ENCODE measurements at regions not wholly inside any gene's neighbourhood (a gene's known extent, or its start where the extent isn't known, plus 50 kb on each side); places are given as distances from the start of the nearest gene placed in this dataset.

DNA sequence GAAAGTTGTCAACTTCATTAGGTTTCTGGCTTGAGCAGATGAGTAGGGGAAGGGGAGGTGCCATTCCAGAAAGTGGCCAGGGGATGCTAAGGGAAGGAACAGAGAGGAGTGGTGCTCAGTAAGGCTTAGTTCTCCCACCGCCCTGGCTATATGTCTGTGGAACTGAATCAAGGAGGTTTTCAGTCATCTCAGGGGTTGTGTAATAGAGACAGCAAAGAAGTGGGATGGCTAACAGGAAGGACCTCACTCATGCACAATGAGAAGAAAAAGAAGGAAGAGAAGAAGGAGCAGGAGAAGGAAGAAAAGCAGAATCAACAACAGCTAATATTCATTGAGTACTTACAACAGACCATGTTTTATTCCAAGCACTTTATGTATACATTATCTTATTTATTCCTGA is 368.7 kb downstream of the MID1IP1 start:
- Histone ChIP-seq H3K36me3 (ENCODE audit: control insufficient read depth, insufficient read depth, low read length) (no peaks in the 10 kb centered on the region), H3K4me3 (ENCODE audit: low read depth, low read length) (no peak overlapping the region), H3K27me3 (ENCODE audit: control insufficient read depth, insufficient read depth, low read length) (no peaks in the 10 kb centered on the region)
- peak; percentile 28 for FAIRE-seq
- TF ChIP-seq, protein P1, sequence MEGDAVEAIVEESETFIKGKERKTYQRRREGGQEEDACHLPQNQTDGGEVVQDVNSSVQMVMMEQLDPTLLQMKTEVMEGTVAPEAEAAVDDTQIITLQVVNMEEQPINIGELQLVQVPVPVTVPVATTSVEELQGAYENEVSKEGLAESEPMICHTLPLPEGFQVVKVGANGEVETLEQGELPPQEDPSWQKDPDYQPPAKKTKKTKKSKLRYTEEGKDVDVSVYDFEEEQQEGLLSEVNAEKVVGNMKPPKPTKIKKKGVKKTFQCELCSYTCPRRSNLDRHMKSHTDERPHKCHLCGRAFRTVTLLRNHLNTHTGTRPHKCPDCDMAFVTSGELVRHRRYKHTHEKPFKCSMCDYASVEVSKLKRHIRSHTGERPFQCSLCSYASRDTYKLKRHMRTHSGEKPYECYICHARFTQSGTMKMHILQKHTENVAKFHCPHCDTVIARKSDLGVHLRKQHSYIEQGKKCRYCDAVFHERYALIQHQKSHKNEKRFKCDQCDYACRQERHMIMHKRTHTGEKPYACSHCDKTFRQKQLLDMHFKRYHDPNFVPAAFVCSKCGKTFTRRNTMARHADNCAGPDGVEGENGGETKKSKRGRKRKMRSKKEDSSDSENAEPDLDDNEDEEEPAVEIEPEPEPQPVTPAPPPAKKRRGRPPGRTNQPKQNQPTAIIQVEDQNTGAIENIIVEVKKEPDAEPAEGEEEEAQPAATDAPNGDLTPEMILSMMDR (IDR thresholded peaks at IDR 0.05; ENCODE audit: insufficient read depth, low read length, severe bottlenecking): no peak
- DNase-seq (ENCODE audit: low read depth): no peak

DNA sequence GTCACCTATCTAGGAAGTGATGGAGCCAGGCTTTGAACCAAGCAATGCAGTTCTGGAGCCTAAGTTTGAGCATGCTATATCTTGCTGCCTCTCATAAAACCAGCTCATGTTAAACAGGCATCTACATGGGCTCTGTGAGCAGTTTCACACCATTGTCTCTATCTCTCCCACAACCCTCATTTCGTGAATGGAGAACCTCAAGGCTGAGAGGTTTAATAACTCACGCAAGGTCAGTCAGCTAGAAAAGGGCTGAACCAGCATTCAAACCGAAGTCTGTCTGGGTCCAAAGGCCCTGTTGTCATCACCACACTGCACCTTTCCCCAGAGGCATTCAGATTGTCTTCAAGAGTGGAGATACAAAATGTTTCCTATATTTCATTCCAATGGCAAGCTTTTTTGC is 369.2 kb downstream of the MID1IP1 start:
- Histone ChIP-seq H3K36me3 (ENCODE audit: control insufficient read depth, insufficient read depth, low read length) (no peaks in the 10 kb centered on the region), H3K4me3 (ENCODE audit: low read depth, low read length) (no peak overlapping the region), H3K27me3 (ENCODE audit: control insufficient read depth, insufficient read depth, low read length) (no peaks in the 10 kb centered on the region)
- TF ChIP-seq, protein P1 (IDR thresholded peaks at IDR 0.05; ENCODE audit: insufficient read depth, low read length, severe bottlenecking): no peak
- no peak for DNase-seq (ENCODE audit: low read depth)
- no peak for FAIRE-seq

DNA sequence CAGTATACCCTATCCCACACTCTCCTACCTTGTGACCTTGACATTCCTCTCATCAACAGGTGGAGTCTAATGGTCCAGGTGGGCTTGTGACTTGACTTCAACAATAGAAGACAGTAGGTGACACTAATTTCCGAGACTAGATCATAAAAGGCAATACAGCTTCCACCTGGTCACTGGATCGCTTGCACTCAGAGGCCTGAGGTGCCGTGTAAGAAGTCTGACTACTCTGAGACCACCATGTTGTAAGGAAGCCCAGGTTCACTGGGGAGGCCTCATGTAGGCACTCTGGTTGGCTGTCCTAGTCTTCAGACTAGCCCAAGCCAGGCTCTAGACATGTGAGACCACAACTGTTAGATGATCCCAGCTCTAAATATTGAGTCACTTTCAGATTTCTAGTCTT is 370.4 kb downstream of the MID1IP1 start:
- no peaks in the 10 kb centered on the region for H3K36me3 ChIP-seq (ENCODE audit: control insufficient read depth, insufficient read depth, low read length)
- no peak for DNase-seq (ENCODE audit: low read depth)
- H3K4me3 ChIP-seq (ENCODE audit: low read depth, low read length): no peak overlapping the region
- TF ChIP-seq, protein P1 (IDR thresholded peaks at IDR 0.05; ENCODE audit: insufficient read depth, low read length, severe bottlenecking): no peak
- no peak for FAIRE-seq
- no peaks in the 10 kb centered on the region for H3K27me3 ChIP-seq (ENCODE audit: control insufficient read depth, insufficient read depth, low read length)

DNA sequence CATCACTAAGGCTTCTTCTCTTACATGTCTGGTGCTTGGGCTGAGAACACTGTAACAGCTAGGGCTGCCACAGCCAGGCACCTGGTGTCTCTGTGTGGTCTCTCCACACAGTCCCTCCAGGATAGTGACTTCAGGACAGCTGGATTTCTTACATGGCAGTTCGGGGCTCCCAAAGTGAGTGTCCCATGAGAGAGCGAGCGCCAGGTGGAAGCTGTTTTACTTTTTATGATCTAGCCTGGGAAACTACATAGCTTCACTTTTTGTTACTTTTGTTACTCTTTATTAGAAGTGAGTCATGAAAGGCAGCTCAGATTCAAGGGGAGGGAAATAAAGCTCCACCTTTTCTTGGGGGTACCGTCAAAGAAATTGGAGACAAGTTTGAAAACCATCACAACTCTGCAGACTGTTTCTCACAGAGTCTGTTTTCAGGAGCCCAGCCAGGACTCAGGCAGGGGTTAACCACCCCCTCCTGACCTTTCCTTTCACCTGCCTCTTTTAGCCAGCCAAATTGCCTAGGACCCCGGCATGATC is 373.0 kb downstream of the MID1IP1 start:
- Histone ChIP-seq H3K36me3 (ENCODE audit: control insufficient read depth, insufficient read depth, low read length) (no peaks in the 10 kb centered on the region), H3K27me3 (ENCODE audit: control insufficient read depth, insufficient read depth, low read length) (no peaks in the 10 kb centered on the region), H3K4me3 (ENCODE audit: low read depth, low read length) (no peak overlapping the region)
- TF ChIP-seq, protein P1 (IDR thresholded peaks at IDR 0.05; ENCODE audit: insufficient read depth, low read length, severe bottlenecking): no peak
- no peak for FAIRE-seq
- no peak for DNase-seq (ENCODE audit: low read depth)

DNA sequence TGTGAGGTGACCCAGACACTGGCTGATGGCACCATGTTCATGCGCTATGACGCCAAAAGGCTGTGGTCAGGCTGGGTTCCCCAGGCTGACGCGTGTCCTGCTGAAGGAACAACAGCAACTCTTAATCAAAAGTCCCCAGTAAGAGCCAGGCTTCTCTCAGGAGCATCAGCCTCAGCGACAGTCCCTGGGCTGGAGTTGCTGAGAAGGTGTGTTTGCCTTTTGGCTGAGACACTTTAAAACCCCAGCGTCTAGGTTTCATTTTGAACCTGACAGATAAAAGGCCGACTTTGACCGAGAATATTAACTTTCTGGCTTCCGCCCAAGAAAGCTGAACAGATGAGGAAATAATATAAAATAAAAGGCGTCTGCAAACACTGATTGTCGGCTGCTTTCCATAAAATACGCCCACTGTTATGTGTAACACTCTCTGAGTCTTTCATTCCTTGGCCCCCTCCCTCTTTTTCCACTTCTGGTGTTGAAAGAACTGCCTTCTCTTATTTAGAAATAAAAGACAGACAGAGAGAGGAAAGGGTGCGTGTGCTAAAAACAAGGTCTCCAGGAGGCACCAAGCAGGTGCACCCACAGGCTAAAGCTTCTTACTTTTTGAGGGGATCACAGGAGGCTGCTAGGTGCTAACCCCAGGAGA is 373.6 kb downstream of the MID1IP1 start:
- Histone ChIP-seq H3K36me3 (ENCODE audit: control insufficient read depth, insufficient read depth, low read length) (no peaks in the 10 kb centered on the region), H3K27me3 (ENCODE audit: control insufficient read depth, insufficient read depth, low read length) (no peaks in the 10 kb centered on the region), H3K4me3 (ENCODE audit: low read depth, low read length) (no peak overlapping the region)
- TF ChIP-seq, protein P1 (IDR thresholded peaks at IDR 0.05; ENCODE audit: insufficient read depth, low read length, severe bottlenecking): no peak
- no peak for FAIRE-seq
- no peak for DNase-seq (ENCODE audit: low read depth)
